IMR-90 (cell line): ENCODE measurements at regions not wholly inside any gene's neighbourhood (a gene's known extent, or its start where the extent isn't known, plus 50 kb on each side); places are given as distances from the start of the nearest gene placed in this dataset.

Experiments used
- ATAC-seq: fragments of 200-7000 bp; cut with Tn5 transposase; 2 replicates; pipeline ENCODE4 v1.9.1; 2020; ENCODE audit warnings: low read depth, mild to moderate bottlenecking, moderate library complexity
- BruUV-seq: library from RNA; stranded (reverse); fragments of 400-500 nt; replicated peaks from 2 replicates; lab custom pipeline; 2021; lab: Mats Ljungman, UMichigan
- CTCF ChIA-PET: fragments of 300-600 bp; formaldehyde crosslinking; extraction: SDS; loops from one replicate; lab custom pipeline; 2021; ENCODE audit warnings: antibody characterized with exemption; lab: Yijun Ruan, JAX
- POLR2A ChIA-PET: fragments of 300-600 bp; sonication (Branson Sonifier 250); formaldehyde crosslinking; loops from one replicate; lab custom pipeline; 2022; ENCODE audit warnings: antibody characterized with exemption; ENCODE audit not compliant: unreplicated experiment; lab: Charles Lee
- DNase-seq: peaks from one replicate; pipeline ENCODE4 v3.0.0; 2013
- H2AFZ ChIP-seq: replicated peaks from 2 replicates; pipeline ENCODE3; 2013; ENCODE audit warnings: low read length, mild to moderate bottlenecking; ENCODE audit not compliant: poor library complexity
- H2AK5ac ChIP-seq: 2 replicates; pipeline ENCODE4 v1.6.1; 2013; ENCODE audit warnings: low read depth, low read length, inconsistent platforms
- H2AK9ac ChIP-seq: replicated peaks from 2 replicates; pipeline ENCODE3; 2013; ENCODE audit warnings: mild to moderate bottlenecking, low read depth, low read length, moderate library complexity; ENCODE audit not compliant: poor library complexity
- H2BK120ac ChIP-seq: 2 replicates; pipeline ENCODE4 v1.6.1; 2013; ENCODE audit warnings: low read depth, low read length, inconsistent platforms
- H2BK15ac ChIP-seq: 3 replicates; pipeline ENCODE4 v1.6.1; 2013; ENCODE audit warnings: low read depth, low read length, inconsistent platforms
- H2BK20ac ChIP-seq: 2 replicates; pipeline ENCODE4 v1.6.1; 2013; ENCODE audit warnings: low read depth, mild to moderate bottlenecking, inconsistent platforms, low read length, moderate library complexity
- H2BK5ac ChIP-seq: 2 replicates; pipeline ENCODE4 v1.6.1; 2013; ENCODE audit warnings: mild to moderate bottlenecking, low read depth, low read length, inconsistent platforms; ENCODE audit not compliant: poor library complexity, severe bottlenecking
- H3K14ac ChIP-seq: replicated peaks from 2 replicates; pipeline ENCODE4 v1.6.1; 2013; ENCODE audit warnings: low read depth, low read length, inconsistent platforms
- H3K18ac ChIP-seq: 2 replicates; pipeline ENCODE4 v1.6.1; 2013; ENCODE audit warnings: low read depth, low read length, control low read depth
- H3K23ac ChIP-seq: 2 replicates; pipeline ENCODE4 v1.6.1; 2013; ENCODE audit warnings: low read depth, low read length, inconsistent platforms
- H3K27ac ChIP-seq: 2 replicates; pipeline ENCODE4 v1.5.1; 2013; ENCODE audit warnings: mild to moderate bottlenecking, control low read depth, low read length; ENCODE audit not compliant: insufficient read depth
- H3K27me3 ChIP-seq: 2 replicates; pipeline ENCODE4 v1.6.1; 2013; ENCODE audit warnings: low read length; ENCODE audit not compliant: control insufficient read depth, insufficient read depth
- H3K36me3 ChIP-seq: 2 replicates; pipeline ENCODE4 v1.6.1; 2013; ENCODE audit warnings: low read length, mixed read lengths; ENCODE audit not compliant: control insufficient read depth, insufficient read depth
- H3K4ac ChIP-seq: 2 replicates; pipeline ENCODE4 v1.6.1; 2013; ENCODE audit warnings: low read depth, low read length, inconsistent platforms
- H3K4me1 ChIP-seq: 2 replicates; pipeline ENCODE4 v1.6.1; 2013; ENCODE audit warnings: low read length, mixed read lengths; ENCODE audit not compliant: control insufficient read depth, insufficient read depth
- H3K4me2 ChIP-seq: 2 replicates; pipeline ENCODE4 v1.6.1; 2013; ENCODE audit warnings: low read depth, mild to moderate bottlenecking, control low read depth, low read length, moderate library complexity
- H3K4me3 ChIP-seq: 2 replicates; pipeline ENCODE4 v1.5.1; 2013; ENCODE audit warnings: low read depth, mild to moderate bottlenecking, control low read depth, low read length, moderate library complexity; ENCODE audit not compliant: insufficient read depth
- H3K56ac ChIP-seq: 2 replicates; pipeline ENCODE4 v1.6.1; 2013; ENCODE audit warnings: low read length, inconsistent platforms; ENCODE audit not compliant: insufficient read depth; ENCODE audit errors: extremely low read depth
- H3K79me1 ChIP-seq, 2 experiments: 2 replicates each; pipeline ENCODE4 v1.6.1; 2013; ENCODE audit warnings: low read length in 2 of 2, inconsistent platforms in 1 of 2, low read depth in 1 of 2
- H3K9ac ChIP-seq: 2 replicates; pipeline ENCODE4 v1.6.1; 2013; ENCODE audit warnings: low read depth, low read length, control low read depth
- H3K9me1 ChIP-seq: 2 replicates; pipeline ENCODE4 v1.6.1; 2013; ENCODE audit warnings: low read length, inconsistent platforms; ENCODE audit not compliant: insufficient read depth
- H3K9me3 ChIP-seq: 2 replicates; pipeline ENCODE4 v1.6.1; 2013; ENCODE audit warnings: low read length; ENCODE audit not compliant: control insufficient read depth, insufficient read depth
- H4K20me1 ChIP-seq: 2 replicates; pipeline ENCODE4 v1.6.1; 2013; ENCODE audit warnings: low read length, inconsistent platforms; ENCODE audit not compliant: insufficient read depth
- H4K5ac ChIP-seq: 2 replicates; pipeline ENCODE4 v1.6.1; 2013; ENCODE audit warnings: mild to moderate bottlenecking, low read depth, low read length, control low read depth
- H4K8ac ChIP-seq, 2 experiments: 2 replicates each; pipeline ENCODE4 v1.6.1; 2013; ENCODE audit warnings: low read depth in 2 of 2, low read length in 2 of 2, control low read depth in 1 of 2, inconsistent platforms in 1 of 2
- H4K91ac ChIP-seq: 2 replicates; pipeline ENCODE4 v1.6.1; 2013; ENCODE audit warnings: low read depth, low read length, inconsistent platforms; ENCODE audit not compliant: insufficient read depth
- CEBPB ChIP-seq: IDR thresholded peaks from 2 replicates; pipeline ENCODE4 v1.6.1; 2012; ENCODE audit warnings: low read depth, low read length, improper control_type of control experiment
- CTCF ChIP-seq: conservative IDR thresholded peaks from 2 replicates; pipeline ENCODE4 v1.5.1; 2012; ENCODE audit warnings: mild to moderate bottlenecking, low read depth, low read length, improper control_type of control experiment
- MAFK ChIP-seq: IDR thresholded peaks from 2 replicates; pipeline ENCODE4 v1.6.1; 2012; ENCODE audit warnings: low read depth, low read length, improper control_type of control experiment
- MXI1 ChIP-seq: IDR thresholded peaks from 2 replicates; pipeline ENCODE4 v1.6.1; 2012; ENCODE audit warnings: low read depth, mild to moderate bottlenecking, low read length, moderate library complexity, borderline replicate concordance
- NFE2L2 ChIP-seq: fragments of 150-350 bp; IDR thresholded peaks from 2 replicates; pipeline ENCODE4 v1.6.1; 2016; ENCODE audit warnings: low read depth, mild to moderate bottlenecking, low read length
- RAD21 ChIP-seq: IDR thresholded peaks from 2 replicates; pipeline ENCODE4 v1.6.1; 2012; ENCODE audit warnings: low read length, improper control_type of control experiment
- RCOR1 ChIP-seq: IDR thresholded peaks from 2 replicates; pipeline ENCODE4 v1.6.1; 2012; ENCODE audit warnings: mild to moderate bottlenecking, low read length, improper control_type of control experiment; ENCODE audit not compliant: insufficient replicate concordance
- RFX5 ChIP-seq: IDR thresholded peaks from 2 replicates; pipeline ENCODE4 v1.8.0; 2012; ENCODE audit warnings: low read depth, mild to moderate bottlenecking, low read length, moderate library complexity
- USF2 ChIP-seq: fragments of 150-350 bp; IDR thresholded peaks from 2 replicates; pipeline ENCODE4 v1.6.1; 2017; ENCODE audit warnings: mild to moderate bottlenecking, antibody characterized with exemption, low read length, low read depth
- dilution Hi-C: fragments of 300-500 bp; cut with HindIII; formaldehyde crosslinking; loops from one replicate; pipeline ENCODE4 v1.14.3; 2018; ENCODE audit warnings: low sequenced_read_pairs; ENCODE audit not compliant: unreplicated experiment
- in situ Hi-C: fragments of 300-500 bp; cut with MboI; formaldehyde crosslinking; loops from 3 replicates; pipeline ENCODE4 v1.14.3; 2019; ENCODE audit warnings: low sequenced_read_pairs, inconsistent platforms, mixed read lengths
- intact Hi-C: fragments of 100-400 bp; cut with micrococcal nuclease; formaldehyde crosslinking; loops from 2 replicates; pipeline ENCODE4 v1.10.0; 2022
- TF ChIP-seq, protein P1 (sequence below): fragments of 150-350 bp; IDR thresholded peaks from 2 replicates; pipeline ENCODE4 v1.6.1; 2016; ENCODE audit warnings: low read depth, mild to moderate bottlenecking, low read length, moderate library complexity, borderline replicate concordance

GRCh38 chr1:217977943-217978342 is 307.1 kb upstream of the RRP15 start:
- no peak for DNase-seq
- in situ Hi-C loops (no loop called here), intact Hi-C loops (no loop called here), dilution Hi-C loops (no loop called here)
- no TSS peak for BruUV-seq
- Histone ChIP-seq H2BK20ac (no peak overlapping the region), H3K27me3 (no peaks in the 10 kb centered on the region; the same call in 1 of the 2 replicates), H2BK15ac (no peak overlapping the region), H3K4me3 (no peak overlapping the region), H3K79me1 (no peaks in the 10 kb centered on the region), H4K5ac (no peak overlapping the region), H3K27ac (no peak overlapping the region), H3K4ac (no peak overlapping the region), H3K56ac (no peak overlapping the region), H3K14ac (no peak overlapping the region), H4K8ac (no peak overlapping the region), H3K9me1 (no peaks in the 10 kb centered on the region), H2AK9ac (no peak overlapping the region), H4K20me1 (no peaks in the 10 kb centered on the region), H2BK5ac (no peak overlapping the region), H3K36me3 (no peaks in the 10 kb centered on the region), H3K4me1 (no peaks in the 10 kb centered on the region), H3K9me3 (no peaks in the 10 kb centered on the region), H4K91ac (no peak overlapping the region), H3K9ac (no peak overlapping the region), H2AK5ac (no peak overlapping the region), H2BK120ac (no peak overlapping the region), H3K18ac (no peak overlapping the region), H2AFZ (no peak overlapping the region), H3K23ac (no peak overlapping the region), H3K4me2 (no peak overlapping the region)
- ATAC-seq = no peak
- ChIA-PET CTCF (no interaction called here), POLR2A (no interaction called here)
- TF ChIP-seq RFX5 (no peak), CTCF (no peak), RCOR1 (no peak), CEBPB (no peak), MXI1 (no peak), NFE2L2 (no peak), RAD21 (no peak), MAFK (no peak), USF2 (no peak)
- TF ChIP-seq, protein P1, sequence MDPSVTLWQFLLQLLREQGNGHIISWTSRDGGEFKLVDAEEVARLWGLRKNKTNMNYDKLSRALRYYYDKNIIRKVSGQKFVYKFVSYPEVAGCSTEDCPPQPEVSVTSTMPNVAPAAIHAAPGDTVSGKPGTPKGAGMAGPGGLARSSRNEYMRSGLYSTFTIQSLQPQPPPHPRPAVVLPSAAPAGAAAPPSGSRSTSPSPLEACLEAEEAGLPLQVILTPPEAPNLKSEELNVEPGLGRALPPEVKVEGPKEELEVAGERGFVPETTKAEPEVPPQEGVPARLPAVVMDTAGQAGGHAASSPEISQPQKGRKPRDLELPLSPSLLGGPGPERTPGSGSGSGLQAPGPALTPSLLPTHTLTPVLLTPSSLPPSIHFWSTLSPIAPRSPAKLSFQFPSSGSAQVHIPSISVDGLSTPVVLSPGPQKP = no peak
